ENCODE measurements at regions not wholly inside any gene's neighbourhood (a gene's known extent, or its start where the extent isn't known, plus 50 kb on each side); places are given as distances from the start of the nearest gene placed in this dataset.
A peak's percentile ranks its signal among the peaks of the same experiment; 100 is the strongest.

DNA sequence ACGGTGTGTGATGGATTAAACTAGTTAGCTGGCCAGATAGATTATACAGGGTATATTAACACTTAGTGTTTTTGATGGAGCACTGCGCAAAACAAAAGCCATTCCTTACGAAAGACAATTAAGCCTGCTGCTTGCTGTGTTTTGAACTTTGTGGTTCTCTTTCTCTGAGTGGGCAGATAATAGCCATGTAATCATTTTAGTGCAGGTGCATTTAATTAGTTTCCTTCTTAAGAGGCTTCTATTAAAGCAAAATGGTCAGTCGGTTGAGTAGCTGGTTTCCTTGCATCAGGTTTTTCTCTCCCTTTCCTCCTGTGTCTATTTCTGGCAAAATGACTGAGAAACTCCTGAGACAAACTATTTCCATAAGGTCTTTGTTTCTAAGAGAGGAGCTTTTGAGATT lies 512.5 kb downstream of the DMAC1 start:
- no peak for DNase-seq

DNA sequence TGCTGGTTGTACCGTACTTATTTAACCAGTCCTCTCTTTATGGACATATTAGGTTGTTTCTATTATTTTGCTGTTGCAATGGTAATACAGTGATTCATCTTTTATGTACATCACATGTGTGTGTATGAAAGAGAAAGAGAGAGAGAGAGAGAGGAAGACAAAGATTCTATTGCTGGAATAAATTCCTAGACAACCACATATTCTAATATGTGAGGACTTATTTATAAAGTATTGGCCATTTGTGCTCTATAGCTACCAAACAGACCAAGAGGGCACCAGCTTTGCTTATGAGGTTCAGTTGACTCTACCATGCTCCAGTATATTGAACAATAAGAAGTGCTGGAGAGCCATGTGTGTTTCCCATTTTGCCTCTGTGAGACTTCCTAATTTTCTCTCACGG lies 513.5 kb downstream of the DMAC1 start:
- no peak for DNase-seq

DNA sequence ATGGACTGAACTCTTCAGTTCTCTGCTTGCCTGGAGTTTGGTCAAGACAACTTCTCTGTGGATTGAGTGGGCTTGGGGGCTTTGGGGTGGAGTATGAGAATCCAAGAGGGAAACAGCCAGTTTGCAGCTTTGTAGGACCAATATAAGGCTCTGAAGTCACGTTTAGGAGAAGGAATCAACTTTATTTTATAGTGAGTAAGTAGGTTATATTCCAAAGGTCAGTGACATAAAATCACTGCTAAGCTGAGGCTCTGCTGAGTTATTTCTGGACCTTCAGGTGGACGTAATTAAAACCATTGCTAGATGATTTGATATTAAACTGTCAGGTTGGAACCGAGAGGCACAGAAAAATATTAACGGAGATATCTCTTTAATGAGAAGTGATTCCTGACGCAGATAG lies 514.4 kb downstream of the DMAC1 start:
- DNase-seq = no peak

- DNase-seq = no peak
Measured at GRCh38 chr9:7284517-7284916, 515.1 kb downstream of the DMAC1 start.

DNA sequence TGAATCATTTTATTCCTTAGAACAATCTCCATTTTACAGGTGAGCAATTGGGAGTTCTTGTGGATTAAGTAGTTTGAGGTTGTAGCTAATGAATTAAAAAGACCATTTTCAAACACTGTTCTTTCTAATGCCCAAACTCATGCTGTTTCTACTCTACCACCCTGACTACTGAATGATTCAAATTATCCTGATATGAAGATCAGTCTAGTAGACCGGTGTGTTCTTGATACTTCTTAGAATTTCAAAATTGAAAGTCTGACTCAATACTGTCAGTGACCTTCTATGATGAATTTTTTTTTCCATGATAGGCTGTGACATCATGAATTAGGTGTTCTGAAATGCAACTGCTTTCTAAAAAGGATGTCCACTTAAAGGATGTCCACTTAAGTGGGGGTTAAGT lies 515.5 kb downstream of the DMAC1 start:
- DNase-seq = no peak

GRCh38 chr9:7273575-7273974 lies 515.8 kb downstream of the KDM4C start:
- peak; percentile 40 for DNase-seq

GRCh38 chr9:7266911-7267595 lies 509.3 kb downstream of the KDM4C start:
- DNase-seq = no peak

- no peak for DNase-seq
Measured at GRCh38 chr9:7265181-7265580, 507.4 kb downstream of the KDM4C start.

GRCh38 chr9:7259544-7260241 lies 501.9 kb downstream of the KDM4C start:
- DNase-seq = no peak

DNA sequence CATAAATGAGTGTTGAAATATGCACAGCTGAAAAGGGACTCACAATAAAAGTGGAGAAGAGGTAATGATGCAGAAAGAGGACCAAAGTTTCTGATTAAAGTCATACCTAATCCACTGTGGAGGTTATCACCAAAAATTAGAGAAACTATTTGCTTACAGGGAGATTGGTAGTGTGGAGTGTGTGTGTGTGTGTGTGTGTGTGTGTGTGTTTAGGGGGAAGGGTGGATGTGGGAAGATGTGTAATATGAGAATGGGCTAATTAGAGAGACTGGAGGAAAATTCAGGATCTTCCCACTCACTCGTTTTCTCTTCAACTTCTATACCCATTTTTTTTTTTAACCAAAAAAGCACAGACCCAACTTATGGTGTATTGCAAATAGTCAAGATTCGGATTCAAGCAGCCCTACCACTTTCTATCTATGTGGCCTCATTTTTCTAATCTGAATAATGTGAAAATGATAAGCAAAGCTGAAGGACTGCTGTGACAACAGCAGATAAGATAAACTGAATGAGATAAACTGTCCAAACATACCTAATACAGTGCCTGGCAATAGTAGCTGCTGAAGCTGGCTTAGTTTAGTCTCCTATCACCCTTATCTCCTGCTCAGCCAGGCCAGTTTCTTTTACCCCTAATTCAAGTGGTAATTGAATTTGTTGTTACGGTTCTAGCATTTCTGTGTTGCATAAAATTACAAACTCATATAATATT lies 501.1 kb downstream of the KDM4C start:
- no peak for DNase-seq

- DNase-seq = peak; percentile 10
Measured at GRCh38 chr9:7246917-7247522, 489.2 kb downstream of the KDM4C start.

DNA sequence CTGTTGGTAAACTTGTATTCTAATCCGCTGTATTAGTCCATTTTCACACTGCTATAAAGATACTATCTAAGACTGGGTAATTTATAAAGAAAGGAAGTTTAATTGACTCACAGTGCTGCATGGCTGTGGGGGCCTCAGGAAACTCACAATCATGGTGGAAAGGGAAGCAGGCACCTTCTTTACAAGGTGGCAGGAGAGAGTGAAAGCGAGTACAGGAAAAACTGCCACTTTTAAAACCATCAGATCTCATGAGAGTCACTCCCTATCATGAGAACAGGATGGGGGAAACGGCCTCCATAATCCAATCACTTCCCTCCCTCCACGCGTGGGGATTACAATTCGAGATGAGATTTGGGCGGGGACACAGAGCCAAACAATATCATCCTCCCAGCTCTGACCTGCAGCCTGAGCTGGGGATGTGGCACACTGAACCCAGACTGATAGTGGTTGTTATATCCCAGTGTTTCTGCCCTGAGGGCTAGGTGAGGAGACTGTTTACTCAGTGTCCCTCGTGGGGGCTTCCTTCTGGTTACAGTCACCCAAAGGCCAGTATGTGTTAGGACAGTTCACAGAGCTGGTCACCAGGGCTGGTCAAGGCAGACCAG lies 488.3 kb downstream of the KDM4C start:
- peak; percentile 65 for DNase-seq

- no peak for DNase-seq
Measured at GRCh38 chr9:7243838-7244237, 486.1 kb downstream of the KDM4C start.

GRCh38 chr9:7242126-7242525 lies 484.4 kb downstream of the KDM4C start:
- DNase-seq = no peak

DNA sequence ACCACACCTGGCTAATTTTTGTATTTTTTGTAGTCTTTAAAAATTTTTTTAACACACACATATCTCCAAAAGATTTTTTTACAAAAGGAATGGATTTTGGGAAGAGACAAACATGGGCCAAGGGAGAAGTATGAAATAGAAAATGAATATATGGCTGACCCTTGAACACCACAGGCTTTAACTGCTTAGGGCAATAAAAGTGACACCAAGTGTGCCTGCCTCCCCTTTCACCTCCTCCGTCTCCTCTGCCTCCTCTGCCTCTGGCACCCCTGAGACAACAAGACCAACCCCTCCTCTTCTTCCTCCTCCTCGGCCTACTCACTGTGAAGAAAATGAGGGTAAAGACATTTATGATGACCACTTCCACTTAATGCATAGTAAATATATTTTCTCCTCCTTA lies 483.9 kb downstream of the KDM4C start:
- DNase-seq = no peak

- DNase-seq = no peak
Measured at GRCh38 chr9:7240569-7241311, 483.0 kb downstream of the KDM4C start.

DNA sequence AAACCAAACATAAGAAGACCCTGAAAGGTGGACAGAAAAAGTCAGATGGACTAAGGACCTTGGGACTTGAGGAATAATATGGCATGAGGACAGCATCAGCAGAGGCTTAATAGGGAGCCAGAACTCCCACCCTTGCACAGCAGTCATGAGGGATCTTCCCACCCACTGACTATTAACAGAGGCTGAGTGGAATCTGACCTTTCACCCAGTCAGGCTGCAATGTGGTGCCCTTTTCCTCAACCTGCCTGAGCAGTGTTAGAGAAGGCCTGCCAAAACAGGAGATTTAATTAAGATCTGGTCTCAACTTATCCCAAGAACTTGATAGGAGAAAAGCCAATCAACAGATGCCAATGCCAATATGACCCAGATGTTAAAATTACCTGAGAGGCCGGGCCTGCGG lies 481.9 kb downstream of the KDM4C start:
- peak; percentile 2 for DNase-seq

DNA sequence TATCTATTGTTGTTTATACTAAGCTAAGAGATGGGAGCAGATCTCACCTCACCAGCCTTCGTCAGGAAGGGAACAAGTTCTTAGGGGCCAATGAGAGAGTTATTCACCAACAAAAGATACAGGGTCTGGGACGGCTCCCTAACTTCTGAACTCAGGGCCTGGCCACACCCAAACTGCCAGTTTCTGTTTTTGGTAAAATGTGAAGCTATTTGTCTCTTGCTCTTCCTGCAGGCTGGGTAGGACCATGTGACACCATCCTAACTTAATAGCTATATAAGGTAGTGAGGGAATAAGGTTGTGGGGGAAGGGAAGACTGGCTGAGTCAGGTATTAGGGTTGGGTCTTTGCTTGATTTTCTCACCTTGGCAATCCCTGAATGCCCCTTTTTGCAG lies 480.5 kb downstream of the KDM4C start:
- DNase-seq = no peak

DNA sequence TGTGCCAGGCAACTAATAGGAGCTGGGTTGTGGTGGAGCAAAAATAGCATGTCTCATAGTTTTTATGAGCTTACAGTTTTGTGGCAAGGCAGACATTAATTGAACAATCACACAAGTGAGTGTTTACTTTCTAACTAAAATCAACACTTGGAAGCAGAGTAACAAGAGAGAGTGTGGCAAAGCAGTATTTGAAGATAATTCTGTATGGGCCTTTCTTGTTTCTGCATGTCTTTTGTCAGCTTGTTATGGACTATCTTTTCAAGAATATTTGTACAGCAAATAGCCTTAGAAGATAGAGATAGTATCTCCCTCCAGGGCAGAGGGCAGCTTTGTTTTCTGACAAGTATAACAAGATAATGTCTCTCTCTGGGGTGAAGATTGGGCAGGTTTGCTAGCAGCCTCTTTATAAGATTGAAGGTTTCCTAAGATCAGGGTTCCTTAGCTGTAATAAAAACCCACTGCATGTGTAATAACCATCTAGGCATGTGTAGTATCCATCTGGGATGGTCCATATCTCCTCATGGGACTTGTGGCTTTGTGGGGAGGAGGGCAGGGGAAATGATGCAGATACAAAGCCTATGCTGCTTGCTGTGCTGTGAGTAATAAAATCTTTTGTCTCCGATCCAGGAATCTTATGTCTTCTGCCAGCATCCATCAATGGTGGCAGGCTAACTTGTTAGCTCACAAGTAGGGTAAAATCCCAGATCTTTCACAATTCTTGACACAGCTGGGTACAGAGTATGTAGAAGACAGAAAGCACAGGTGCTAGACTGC lies 479.9 kb downstream of the KDM4C start:
- DNase-seq = no peak

DNA sequence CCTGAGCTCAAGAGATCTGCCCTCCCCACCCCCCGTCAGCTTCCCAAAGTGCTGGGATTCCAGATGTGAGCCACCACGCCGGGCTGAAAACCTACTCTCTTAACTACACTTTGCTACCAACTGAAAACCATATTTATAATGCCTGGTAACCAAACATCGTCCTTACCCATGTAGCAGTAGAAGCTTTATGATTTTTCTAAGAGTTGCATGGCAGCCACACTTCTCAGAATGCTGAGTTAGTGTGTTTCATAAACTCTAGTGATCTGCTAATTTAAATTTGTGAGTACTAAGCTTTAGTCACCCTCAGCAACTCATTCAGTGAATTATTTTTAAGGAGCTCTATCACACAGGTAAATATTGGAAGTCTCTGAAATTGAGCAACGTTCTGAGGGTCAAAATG lies 478.4 kb downstream of the KDM4C start:
- DNase-seq = no peak

DNA sequence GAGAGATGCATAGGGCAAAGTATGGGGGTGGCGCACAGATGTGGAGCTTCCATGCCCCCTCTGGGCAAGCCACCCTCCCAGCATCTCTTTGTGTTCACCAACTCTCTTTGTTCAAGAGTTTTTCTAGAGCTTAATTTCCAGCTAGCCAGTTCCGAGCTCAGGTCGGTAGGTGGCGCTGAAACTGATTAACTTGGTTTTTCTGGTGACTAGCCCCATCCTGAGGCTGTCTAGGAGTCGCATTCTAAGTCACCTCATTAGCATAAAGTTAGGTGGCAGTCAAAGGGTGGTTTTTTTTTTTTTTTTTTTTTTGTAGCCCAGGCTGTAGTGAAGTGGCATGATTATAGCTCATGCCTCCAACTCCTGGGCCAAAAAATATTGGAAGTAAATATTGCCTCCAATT lies 476.4 kb downstream of the KDM4C start:
- peak; percentile 64 for DNase-seq

DNA sequence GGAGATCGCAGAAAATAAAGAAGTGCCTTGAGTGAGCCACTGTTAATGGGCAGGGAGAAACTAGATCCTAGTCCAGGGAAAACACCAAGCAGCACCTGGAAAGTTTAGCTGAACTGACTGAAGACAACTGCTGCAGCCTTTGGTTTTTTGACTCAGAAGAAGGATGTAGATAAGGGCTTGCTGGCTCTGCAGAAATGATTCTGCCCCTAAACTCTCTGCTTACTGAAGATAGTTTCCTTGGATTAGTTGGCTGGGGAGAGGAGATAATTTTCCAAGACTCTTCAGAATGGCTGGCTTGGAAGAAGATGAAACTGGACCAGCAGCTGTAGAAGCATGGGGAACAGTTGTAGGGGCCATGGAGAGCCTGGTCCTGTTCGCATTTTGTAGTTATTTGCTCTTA lies 471.8 kb downstream of the KDM4C start:
- no peak for DNase-seq
